ENCODE measurements at regions not wholly inside any gene's neighbourhood (a gene's known extent, or its start where the extent isn't known, plus 50 kb on each side); places are given as distances from the start of the nearest gene placed in this dataset.

- no peak for TF ChIP-seq LEF1 (IDR thresholded peaks at IDR 0.05; ENCODE audit: borderline replicate concordance)
- TF ChIP-seq TARDBP (IDR thresholded peaks at IDR 0.05): no peak
- TF ChIP-seq, protein P1, sequence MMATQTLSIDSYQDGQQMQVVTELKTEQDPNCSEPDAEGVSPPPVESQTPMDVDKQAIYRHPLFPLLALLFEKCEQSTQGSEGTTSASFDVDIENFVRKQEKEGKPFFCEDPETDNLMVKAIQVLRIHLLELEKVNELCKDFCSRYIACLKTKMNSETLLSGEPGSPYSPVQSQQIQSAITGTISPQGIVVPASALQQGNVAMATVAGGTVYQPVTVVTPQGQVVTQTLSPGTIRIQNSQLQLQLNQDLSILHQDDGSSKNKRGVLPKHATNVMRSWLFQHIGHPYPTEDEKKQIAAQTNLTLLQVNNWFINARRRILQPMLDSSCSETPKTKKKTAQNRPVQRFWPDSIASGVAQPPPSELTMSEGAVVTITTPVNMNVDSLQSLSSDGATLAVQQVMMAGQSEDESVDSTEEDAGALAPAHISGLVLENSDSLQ (IDR thresholded peaks at IDR 0.05): no peak
- TF ChIP-seq ELF4 (IDR thresholded peaks at IDR 0.05): no peak
- TF ChIP-seq HDGF (IDR thresholded peaks at IDR 0.05; ENCODE audit: borderline replicate concordance): no peak
- TF ChIP-seq SUZ12 (IDR thresholded peaks at IDR 0.05): no peak
- no peak for TF ChIP-seq CTBP1 (IDR thresholded peaks at IDR 0.05; ENCODE audit: borderline replicate concordance)
- no peak for TF ChIP-seq BHLHE40 (IDR thresholded peaks at IDR 0.05; ENCODE audit: borderline replicate concordance)
- no peak for TF ChIP-seq ARNT (IDR thresholded peaks at IDR 0.05)
- no peak for TF ChIP-seq FOXK2 (IDR thresholded peaks at IDR 0.05)
- no peak for TF ChIP-seq L3MBTL2 (conservative IDR thresholded peaks at IDR 0.05)
Observed at GRCh38 chr16:7239547-7239946, 93.1 kb upstream of the RBFOX1 start.
